ENCODE measurements at regions not wholly inside any gene's neighbourhood (a gene's known extent, or its start where the extent isn't known, plus 50 kb on each side); places are given as distances from the start of the nearest gene placed in this dataset.

DNA sequence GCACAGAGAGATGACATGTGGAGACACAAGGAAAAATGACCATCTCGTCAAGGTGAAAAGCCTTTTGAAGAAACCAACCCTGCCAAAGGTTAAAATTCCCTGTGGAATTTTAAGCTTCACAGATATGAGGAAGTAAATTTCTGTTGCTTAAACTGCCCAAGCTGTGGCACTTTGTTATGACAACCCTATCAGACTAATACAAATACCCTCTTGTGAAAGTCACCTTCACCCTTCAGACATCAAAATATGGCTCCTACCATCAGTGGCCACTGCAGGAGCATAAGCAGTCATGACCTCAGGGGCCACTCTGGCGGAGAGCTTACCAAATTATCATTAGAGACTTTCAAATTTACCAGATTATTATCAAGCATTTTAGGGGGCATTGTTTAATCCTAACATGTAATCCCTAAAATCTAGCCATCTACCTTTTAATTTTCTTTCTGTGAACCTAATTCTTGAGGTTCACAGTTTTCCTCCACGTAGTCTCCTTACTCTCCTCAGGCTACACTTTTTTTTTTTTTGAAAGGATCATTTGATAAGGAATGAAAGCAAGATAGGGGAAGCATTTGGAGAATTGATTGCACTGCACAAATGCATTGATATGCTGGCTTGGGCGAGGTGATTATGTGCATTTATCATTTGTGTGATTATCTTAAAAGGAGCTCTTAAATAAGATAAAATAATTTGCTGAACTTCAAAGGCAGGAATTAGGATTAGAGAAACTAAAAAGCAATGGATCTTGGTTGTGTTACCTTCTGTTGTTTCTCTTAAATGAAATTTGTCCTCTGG, 90.3 kb downstream of the TMEM168 start:
- TF ChIP-seq GATA2 (IDR thresholded peaks at IDR 0.05; ENCODE audit: low read depth, low read length): no peak
- TF ChIP-seq GATA3 (IDR thresholded peaks at IDR 0.05; ENCODE audit: low read depth, low read length): no peak

DNA sequence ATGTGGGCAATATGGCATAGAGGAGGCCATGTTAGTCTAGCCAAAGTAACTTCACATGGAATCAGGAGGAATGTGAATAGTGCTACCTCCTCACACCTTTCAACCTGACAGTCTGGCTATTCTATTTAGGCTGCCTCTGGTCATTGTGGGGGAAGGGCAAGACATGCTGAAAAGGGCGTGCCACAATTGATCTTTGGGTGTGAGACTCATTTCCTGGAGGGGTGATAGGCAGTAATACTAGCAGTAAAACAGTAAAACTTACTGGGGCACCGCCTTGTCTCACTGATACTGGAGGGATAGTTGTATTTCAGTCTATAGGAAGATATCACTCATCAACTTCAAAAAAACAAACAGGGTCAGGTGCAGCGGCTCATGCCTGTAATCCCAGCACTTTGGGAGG, 88.7 kb downstream of the TMEM168 start:
- TF ChIP-seq GATA3 (IDR thresholded peaks at IDR 0.05; ENCODE audit: low read depth, low read length) (no peak), GATA2 (IDR thresholded peaks at IDR 0.05; ENCODE audit: low read depth, low read length) (no peak)

DNA sequence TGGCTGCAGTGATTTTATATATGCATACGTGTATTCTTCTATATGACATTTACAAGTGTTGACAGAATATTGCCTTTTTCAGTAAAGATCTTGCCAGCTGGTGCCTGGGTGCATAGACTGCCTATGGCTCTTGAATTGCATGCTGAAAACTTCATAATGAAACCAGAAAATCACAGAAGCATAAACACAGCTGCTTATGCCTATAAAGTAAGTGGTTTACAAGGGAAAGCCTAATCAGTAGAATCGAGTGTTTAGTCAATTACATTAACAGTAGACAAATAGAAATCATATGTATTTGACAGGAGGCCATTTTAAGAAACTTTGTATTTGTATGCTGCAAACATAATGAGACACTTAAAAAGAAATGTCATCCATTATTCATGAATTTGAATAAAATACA, 82.5 kb downstream of the TMEM168 start:
- TF ChIP-seq GATA2 (IDR thresholded peaks at IDR 0.05; ENCODE audit: low read depth, low read length) (no peak), GATA3 (IDR thresholded peaks at IDR 0.05; ENCODE audit: low read depth, low read length) (peak; percentile 62)

DNA sequence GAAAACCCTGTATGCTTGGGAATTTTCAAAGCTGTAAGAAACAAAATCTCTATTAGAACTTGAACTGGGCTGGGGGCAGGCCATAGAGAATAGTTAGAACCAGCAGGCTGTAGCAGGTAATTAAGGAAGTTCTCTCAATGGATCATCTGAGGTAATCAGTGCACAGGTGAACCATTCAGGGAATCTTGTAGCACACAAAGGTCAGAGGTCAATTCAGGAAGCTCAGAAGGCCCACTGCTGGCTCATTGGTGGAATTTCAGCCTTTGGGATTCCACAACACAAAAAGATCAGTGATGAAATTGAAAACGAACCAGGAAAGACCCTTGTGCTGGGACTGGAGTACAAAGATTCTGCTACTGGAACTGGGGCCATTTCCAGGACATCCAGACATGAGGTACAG, 82.0 kb downstream of the TMEM168 start:
- TF ChIP-seq GATA2 (IDR thresholded peaks at IDR 0.05; ENCODE audit: low read depth, low read length) (no peak), GATA3 (IDR thresholded peaks at IDR 0.05; ENCODE audit: low read depth, low read length) (no peak)
